ENCODE measurements at regions not wholly inside any gene's neighbourhood (a gene's known extent, or its start where the extent isn't known, plus 50 kb on each side); places are given as distances from the start of the nearest gene placed in this dataset.
"Not testable (repeated sequence)": the region's sequence is repeated elsewhere in the genome, so short reads cannot be mapped to it uniquely, and the experiment has no call there.

GRCh38 chr9:65384759-65385654 is 100.0 kb upstream of the FOXD4L5 start:
- not testable (repeated sequence) for H3K9ac ChIP-seq (ENCODE audit: low read depth, low read length, poor library complexity, severe bottlenecking); H2AFZ ChIP-seq (ENCODE audit: low read length); H4K20me1 ChIP-seq (ENCODE audit: insufficient read depth, low read length, poor library complexity, severe bottlenecking); H3K36me3 ChIP-seq (ENCODE audit: insufficient read depth, low read length); H3K9me2 ChIP-seq (replicated peaks; ENCODE audit: low read depth, low read length); H3K79me2 ChIP-seq (ENCODE audit: insufficient read depth, low read length); H3K4me3 ChIP-seq (ENCODE audit: low read length, poor library complexity, severe bottlenecking); H3K27me3 ChIP-seq (ENCODE audit: insufficient read depth, low read length, poor library complexity, severe bottlenecking); H3F3A ChIP-seq (ENCODE audit: low read depth); H3K4me2 ChIP-seq (ENCODE audit: low read depth, low read length, poor library complexity, severe bottlenecking); H3K4me1 ChIP-seq (ENCODE audit: insufficient read depth, low read length, poor library complexity, severe bottlenecking); H3K9me3 ChIP-seq (ENCODE audit: insufficient read depth, low read depth, low read length)

GRCh38 chr9:65384066-65384465 is 99.1 kb upstream of the FOXD4L5 start:
- H4K20me1 ChIP-seq (ENCODE audit: insufficient read depth, low read length, poor library complexity, severe bottlenecking); H2AFZ ChIP-seq (ENCODE audit: low read length); H3K9me3 ChIP-seq (ENCODE audit: insufficient read depth, low read depth, low read length); H3K4me1 ChIP-seq (ENCODE audit: insufficient read depth, low read length, poor library complexity, severe bottlenecking); H3K9ac ChIP-seq (ENCODE audit: low read depth, low read length, poor library complexity, severe bottlenecking); H3F3A ChIP-seq (ENCODE audit: low read depth); H3K9me2 ChIP-seq (replicated peaks; ENCODE audit: low read depth, low read length); H3K79me2 ChIP-seq (ENCODE audit: insufficient read depth, low read length); H3K27me3 ChIP-seq (ENCODE audit: insufficient read depth, low read length, poor library complexity, severe bottlenecking); H3K4me2 ChIP-seq (ENCODE audit: low read depth, low read length, poor library complexity, severe bottlenecking); H3K36me3 ChIP-seq (ENCODE audit: insufficient read depth, low read length): not testable (repeated sequence)
- H3K4me3 ChIP-seq (ENCODE audit: low read length, poor library complexity, severe bottlenecking), result peak overlapping the region; percentile 40

GRCh38 chr9:65383646-65384045 is 98.6 kb upstream of the FOXD4L5 start:
- not testable (repeated sequence) for H3K9me3 ChIP-seq (ENCODE audit: insufficient read depth, low read depth, low read length); H3K9ac ChIP-seq (ENCODE audit: low read depth, low read length, poor library complexity, severe bottlenecking); H2AFZ ChIP-seq (ENCODE audit: low read length); H4K20me1 ChIP-seq (ENCODE audit: insufficient read depth, low read length, poor library complexity, severe bottlenecking); H3K79me2 ChIP-seq (ENCODE audit: insufficient read depth, low read length); H3K27me3 ChIP-seq (ENCODE audit: insufficient read depth, low read length, poor library complexity, severe bottlenecking); H3K4me2 ChIP-seq (ENCODE audit: low read depth, low read length, poor library complexity, severe bottlenecking); H3K36me3 ChIP-seq (ENCODE audit: insufficient read depth, low read length); H3K9me2 ChIP-seq (replicated peaks; ENCODE audit: low read depth, low read length); H3K4me1 ChIP-seq (ENCODE audit: insufficient read depth, low read length, poor library complexity, severe bottlenecking); H3F3A ChIP-seq (ENCODE audit: low read depth)
- H3K4me3 ChIP-seq (ENCODE audit: low read length, poor library complexity, severe bottlenecking), result peak overlapping the region; percentile 40

- not testable (repeated sequence) for H3K79me2 ChIP-seq (ENCODE audit: insufficient read depth, low read length); H3K9me2 ChIP-seq (replicated peaks; ENCODE audit: low read depth, low read length); H3K4me1 ChIP-seq (ENCODE audit: insufficient read depth, low read length, poor library complexity, severe bottlenecking); H3K9me3 ChIP-seq (ENCODE audit: insufficient read depth, low read depth, low read length); H4K20me1 ChIP-seq (ENCODE audit: insufficient read depth, low read length, poor library complexity, severe bottlenecking); H3K4me2 ChIP-seq (ENCODE audit: low read depth, low read length, poor library complexity, severe bottlenecking); H3K9ac ChIP-seq (ENCODE audit: low read depth, low read length, poor library complexity, severe bottlenecking); H3F3A ChIP-seq (ENCODE audit: low read depth); H3K4me3 ChIP-seq (ENCODE audit: low read length, poor library complexity, severe bottlenecking); H3K36me3 ChIP-seq (ENCODE audit: insufficient read depth, low read length); H3K27me3 ChIP-seq (ENCODE audit: insufficient read depth, low read length, poor library complexity, severe bottlenecking); H2AFZ ChIP-seq (ENCODE audit: low read length)
Observed at GRCh38 chr9:65382701-65383318, 97.8 kb upstream of the FOXD4L5 start.
